GM12878 (cell line): ENCODE measurements at regions not wholly inside any gene's neighbourhood (a gene's known extent, or its start where the extent isn't known, plus 50 kb on each side); places are given as distances from the start of the nearest gene placed in this dataset.

ENCODE experiments used
- ASH2L ChIP-seq: fragments of 300-600, 200-600 bp; sonication (generic); IDR thresholded peaks from 2 replicates; pipeline ENCODE4 v1.6.1; 2017; ENCODE audit warnings: low read depth, mild to moderate bottlenecking, borderline replicate concordance
- ATF7 ChIP-seq: fragments of 450-650 bp; IDR thresholded peaks from 2 replicates; pipeline ENCODE4 v1.6.1; 2016; ENCODE audit warnings: low read depth, mild to moderate bottlenecking
- BHLHE40 ChIP-seq, 2 experiments: fragments of 450-650 bp in 1 of 2; IDR thresholded peaks; 2 replicates each; pipeline ENCODE4 v1.6.1; 2011 to 2017; ENCODE audit warnings: low read depth in 2 of 2, borderline replicate concordance in 1 of 2, improper control_type of control experiment in 1 of 2, low read length in 1 of 2, mild to moderate bottlenecking in 1 of 2
- CBX5 ChIP-seq: sonication (generic); IDR thresholded peaks from 2 replicates; pipeline ENCODE4 v1.6.1; 2016; ENCODE audit warnings: low read depth, moderate library complexity, mild to moderate bottlenecking, inconsistent platforms
- CHD2 ChIP-seq: IDR thresholded peaks from 2 replicates; pipeline ENCODE4 v1.6.1; 2011; ENCODE audit warnings: low read depth, low read length, improper control_type of control experiment, borderline replicate concordance
- CUX1 ChIP-seq: IDR thresholded peaks from 2 replicates; pipeline ENCODE4 v1.6.1; 2012; ENCODE audit warnings: improper control_type of control experiment, low read depth, low read length; ENCODE audit not compliant: insufficient replicate concordance
- EGR1 ChIP-seq, 2 experiments: IDR thresholded peaks; 1 replicate in 1 of 2; 2 replicates in 1 of 2; pipeline ENCODE4 v1.6.1; 2011 to 2012; ENCODE audit warnings: low read depth in 2 of 2, low read length in 2 of 2, borderline replicate concordance in 1 of 2, mild to moderate bottlenecking in 1 of 2, moderate library complexity in 1 of 2
- EP300 ChIP-seq, 2 experiments: fragments of 150-350 bp in 1 of 2; IDR thresholded peaks; 2 replicates each; pipeline ENCODE4 v1.6.1; 2011 to 2012; ENCODE audit warnings: low read depth in 2 of 2, low read length in 2 of 2, borderline replicate concordance in 1 of 2, improper control_type of control experiment in 1 of 2, inconsistent platforms in 1 of 2; ENCODE audit not compliant: control insufficient read depth in 1 of 2
- ESRRA ChIP-seq: IDR thresholded peaks from 2 replicates; pipeline ENCODE4 v1.6.1; 2012; ENCODE audit warnings: mild to moderate bottlenecking, low read length, improper control_type of control experiment
- GABPA ChIP-seq: IDR thresholded peaks from 2 replicates; pipeline ENCODE4 v1.6.1; 2014; ENCODE audit warnings: antibody characterized with exemption, low read depth, mild to moderate bottlenecking, inconsistent platforms
- IRF3 ChIP-seq: fragments of 450-650 bp; IDR thresholded peaks from 2 replicates; pipeline ENCODE4 v1.6.1; 2014; ENCODE audit warnings: mild to moderate bottlenecking
- IRF5 ChIP-seq: fragments of 450-650 bp; IDR thresholded peaks from 2 replicates; pipeline ENCODE4 v1.6.1; 2017; ENCODE audit warnings: borderline replicate concordance
- MAX ChIP-seq: IDR thresholded peaks from 2 replicates; pipeline ENCODE4 v1.6.1; 2012; ENCODE audit warnings: low read depth, low read length, improper control_type of control experiment
- NFIC ChIP-seq: IDR thresholded peaks from 2 replicates; pipeline ENCODE4 v1.6.1; 2012; ENCODE audit warnings: low read depth, mild to moderate bottlenecking, inconsistent platforms, low read length, moderate library complexity
- NFXL1 ChIP-seq: fragments of 450-650 bp; IDR thresholded peaks from 2 replicates; pipeline ENCODE4 v1.6.1; 2017; ENCODE audit warnings: antibody characterized with exemption, mild to moderate bottlenecking, borderline replicate concordance
- NKRF ChIP-seq: fragments of 450-650 bp; conservative IDR thresholded peaks from 2 replicates; pipeline ENCODE4 v1.6.1; 2017; ENCODE audit warnings: mild to moderate bottlenecking, moderate library complexity
- RBBP5 ChIP-seq: fragments of 200-600 bp; sonication (generic); conservative IDR thresholded peaks from 2 replicates; pipeline ENCODE4 v1.6.1; 2016
- RUNX3 ChIP-seq: IDR thresholded peaks from 2 replicates; pipeline ENCODE4 v1.6.1; 2012; ENCODE audit warnings: low read length, inconsistent platforms
- SMARCA5 ChIP-seq: fragments of 450-650 bp; IDR thresholded peaks from 2 replicates; pipeline ENCODE4 v1.6.1; 2017; ENCODE audit warnings: mild to moderate bottlenecking
- SP1 ChIP-seq: IDR thresholded peaks from one replicate; pipeline ENCODE4 v1.6.1; 2011; ENCODE audit warnings: low read depth, low read length
- WRNIP1 ChIP-seq: IDR thresholded peaks from 2 replicates; pipeline ENCODE4 v1.6.1; 2011; ENCODE audit warnings: low read depth, low read length, improper control_type of control experiment, borderline replicate concordance
- ZSCAN29 ChIP-seq: fragments of 450-650 bp; IDR thresholded peaks from 2 replicates; pipeline ENCODE4 v1.6.1; 2017; ENCODE audit warnings: mild to moderate bottlenecking, moderate library complexity

GRCh38 chr6:159116343-159116742 is 52.9 kb upstream of the FNDC1 start (continued):
- TF ChIP-seq ESRRA (no peak), SP1 (no peak), CUX1 (no peak), GABPA (no peak), ATF7 (no peak), BHLHE40 (IDR thresholded peaks at IDR 0.05; ENCODE audit: borderline replicate concordance in 1 of 2, low read depth in 2 of 2, low read length in 1 of 2) (peak in 1 of 2 experiments; percentile 62; a peak in 1 of 4 replicates), NKRF (no peak), SMARCA5 (no peak), MAX (no peak), EGR1 (IDR thresholded peaks at IDR 0.05; ENCODE audit: borderline replicate concordance in 1 of 2, low read depth in 2 of 2, low read length in 2 of 2) (no peak), ASH2L (no peak), ZSCAN29 (no peak), NFXL1 (no peak), IRF5 (no peak), EP300 (IDR thresholded peaks at IDR 0.05; ENCODE audit: borderline replicate concordance in 1 of 2, control insufficient read depth in 1 of 2, low read depth in 2 of 2, low read length in 2 of 2) (peak in 1 of 2 experiments; percentile 47; a peak in 2 of 4 replicates), CHD2 (no peak), RBBP5 (no peak), RUNX3 (peak; percentile 42; the same call in 1 of the 2 replicates), NFIC (peak; percentile 80), WRNIP1 (no peak), CBX5 (no peak), IRF3 (no peak)
